HG02678 (cell line): ENCODE measurements at regions not wholly inside any gene's neighbourhood (a gene's known extent, or its start where the extent isn't known, plus 50 kb on each side); places are given as distances from the start of the nearest gene placed in this dataset.

Source experiments
- ATAC-seq: cut with Tn5 transposase; IDR thresholded peaks from one replicate; pipeline ENCODE4 v1.9.1; 2021; ENCODE audit warnings: mild to moderate bottlenecking, moderate library complexity; ENCODE audit not compliant: unreplicated experiment

- ATAC-seq, result no peak
These were observed 68.3 kb upstream of the SHISA3 start for GRCh38 chr4:42328978-42329377.

GRCh38 chr4:42329421-42329820 lies 67.9 kb upstream of the SHISA3 start:
- no peak for ATAC-seq

GRCh38 chr4:42330002-42330592 lies 67.2 kb upstream of the SHISA3 start:
- no peak for ATAC-seq

- no peak for ATAC-seq
These were observed 66.2 kb upstream of the SHISA3 start for GRCh38 chr4:42331040-42331439.

GRCh38 chr4:42331914-42332368 lies 65.3 kb upstream of the SHISA3 start:
- no peak for ATAC-seq

GRCh38 chr4:42339935-42340406 lies 57.3 kb upstream of the SHISA3 start:
- ATAC-seq, result no peak

- no peak for ATAC-seq
These were observed 55.7 kb upstream of the SHISA3 start for GRCh38 chr4:42341518-42342026.

- no peak for ATAC-seq
These were observed 54.8 kb upstream of the SHISA3 start for GRCh38 chr4:42342459-42342858.

- ATAC-seq, result no peak
These were observed 53.0 kb upstream of the SHISA3 start for GRCh38 chr4:42344309-42344708.

- ATAC-seq, result no peak
These were observed 52.5 kb upstream of the SHISA3 start for GRCh38 chr4:42344749-42345148.

GRCh38 chr4:42345962-42346544 lies 51.2 kb upstream of the SHISA3 start:
- ATAC-seq, result no peak

GRCh38 chr4:42347076-42347475 lies 50.2 kb upstream of the SHISA3 start:
- ATAC-seq, result no peak
